Endothelial cell of umbilical vein (primary cell): ENCODE measurements at regions not wholly inside any gene's neighbourhood (a gene's known extent, or its start where the extent isn't known, plus 50 kb on each side); places are given as distances from the start of the nearest gene placed in this dataset.

Source experiments
- BruUV-seq: library from RNA; stranded (reverse); fragments of 400-500 nt; replicated peaks from 2 replicates; lab custom pipeline; 2021; lab: Mats Ljungman, UMichigan
- CTCF ChIA-PET: fragments of 300-600, 350-600 bp; sonication (Branson Sonifier 250); formaldehyde crosslinking; loops from one replicate; lab custom pipeline; 2021; ENCODE audit warnings: antibody characterized with exemption, inconsistent platforms; lab: Charles Lee
- POLR2A ChIA-PET: fragments of 300-600, 350-600 bp; sonication (Branson Sonifier 250); formaldehyde crosslinking; loops from one replicate; lab custom pipeline; 2021; ENCODE audit warnings: antibody characterized with exemption, inconsistent platforms; lab: Charles Lee
- DNase-seq: peaks from one replicate; pipeline ENCODE4 v3.0.0-alpha.2; 2011; ENCODE audit warnings: low read depth, low spot score
- FAIRE-seq: peaks from 2 replicates; lab custom pipeline; 2011; peaks lifted over from hg19 to GRCh38; lab: Jason Lieb, UNC
- H2AFZ ChIP-seq: 2 replicates; pipeline ENCODE4 v1.6.0; 2012; ENCODE audit warnings: low read depth, low read length, control low read depth, inconsistent platforms
- H3K27ac ChIP-seq: 2 replicates; pipeline ENCODE4 v1.5.1; 2011; ENCODE audit warnings: low read depth, mild to moderate bottlenecking, control low read depth, low read length, moderate library complexity; ENCODE audit not compliant: insufficient read depth
- H3K27me3 ChIP-seq, 2 experiments: 2 replicates each; pipeline versions ENCODE4 v1.6.0 to v1.6.1; 2011; ENCODE audit warnings: low read length in 2 of 2, mixed read lengths in 1 of 2; ENCODE audit not compliant: control insufficient read depth in 2 of 2, insufficient read depth in 2 of 2
- H3K36me3 ChIP-seq, 2 experiments: 2 replicates in 1 of 2; 3 replicates in 1 of 2; pipeline ENCODE4 v1.5.1; 2011; ENCODE audit warnings: low read length in 2 of 2, mild to moderate bottlenecking in 1 of 2, moderate library complexity in 1 of 2; ENCODE audit not compliant: control insufficient read depth in 2 of 2, insufficient read depth in 2 of 2; ENCODE audit errors: extremely low read depth in 1 of 2
- H3K4me1 ChIP-seq: 3 replicates; pipeline ENCODE4 v1.5.1; 2011; ENCODE audit warnings: mild to moderate bottlenecking, low read length; ENCODE audit not compliant: control insufficient read depth, insufficient read depth; ENCODE audit errors: extremely low read depth
- H3K4me2 ChIP-seq: 2 replicates; pipeline ENCODE4 v1.6.1; 2011; ENCODE audit warnings: low read length, control low read depth, mixed read lengths; ENCODE audit not compliant: insufficient read depth
- H3K4me3 ChIP-seq, 3 experiments: fragments of 200-600 bp in 1 of 3; sonication (generic), shearing (Covaris generic) in 1 of 3; replicated peaks in 1 of 3; 2 replicates each; pipeline ENCODE4 v1.5.1; 2011 to 2016; ENCODE audit warnings: control low read depth in 3 of 3, low read length in 3 of 3, mild to moderate bottlenecking in 2 of 3, inconsistent platforms in 1 of 3, low read depth in 1 of 3, moderate library complexity in 1 of 3; ENCODE audit not compliant: insufficient read depth in 1 of 3
- H3K79me2 ChIP-seq: 2 replicates; pipeline ENCODE4 v1.6.0; 2012; ENCODE audit warnings: low read length, inconsistent platforms; ENCODE audit not compliant: control insufficient read depth, insufficient read depth
- H3K9ac ChIP-seq: replicated peaks from 2 replicates; pipeline ENCODE3; 2011; ENCODE audit warnings: low read length, control low read depth; ENCODE audit not compliant: insufficient read depth; ENCODE audit errors: extremely low read depth
- H3K9me1 ChIP-seq: replicated peaks from 3 replicates; pipeline ENCODE4 v1.6.0; 2011; ENCODE audit warnings: mild to moderate bottlenecking, low read length; ENCODE audit not compliant: control insufficient read depth, insufficient read depth; ENCODE audit errors: extremely low read depth
- H3K9me3 ChIP-seq: replicated peaks from 2 replicates; pipeline ENCODE4 v1.5.1; 2012; ENCODE audit warnings: low read length, inconsistent platforms; ENCODE audit not compliant: control insufficient read depth, insufficient read depth
- H4K20me1 ChIP-seq: replicated peaks from 2 replicates; pipeline ENCODE3; 2011; ENCODE audit warnings: mild to moderate bottlenecking, low read length; ENCODE audit not compliant: control insufficient read depth, insufficient read depth; ENCODE audit errors: extremely low read depth
- CTCF ChIP-seq, 2 donors: IDR thresholded peaks; 1 replicate in 1 of 2; 2 replicates in 1 of 2; pipeline ENCODE4 v1.5.1; 2011; ENCODE audit warnings: low read length in 2 of 2, mild to moderate bottlenecking in 2 of 2, moderate library complexity in 2 of 2, control low read depth in 1 of 2, inconsistent platforms in 1 of 2, low read depth in 1 of 2; ENCODE audit not compliant: insufficient read depth in 1 of 2; ENCODE audit errors: extremely low read depth in 1 of 2
- EZH2 ChIP-seq: IDR thresholded peaks from 2 replicates; pipeline ENCODE4 v1.6.1; 2012; ENCODE audit warnings: borderline replicate concordance, low read depth, mild to moderate bottlenecking, moderate library complexity, low read length, inconsistent platforms; ENCODE audit not compliant: severe bottlenecking
- FOS ChIP-seq: IDR thresholded peaks from 2 replicates; pipeline ENCODE4 v1.6.1; 2011; ENCODE audit warnings: mild to moderate bottlenecking, low read length, moderate library complexity, borderline replicate concordance; ENCODE audit not compliant: insufficient read depth
- GATA2 ChIP-seq: IDR thresholded peaks from 2 replicates; pipeline ENCODE4 v1.7.0; 2011; ENCODE audit warnings: low read depth, mild to moderate bottlenecking, moderate library complexity, mixed read lengths, low read length; ENCODE audit not compliant: insufficient read length, insufficient read depth
- JUN ChIP-seq: IDR thresholded peaks from 2 replicates; pipeline ENCODE4 v1.6.1; 2011; ENCODE audit warnings: borderline replicate concordance, low read depth; ENCODE audit not compliant: insufficient read length, insufficient read depth
- MYC ChIP-seq: IDR thresholded peaks from one replicate; pipeline ENCODE4 v1.6.1; 2011; ENCODE audit warnings: mild to moderate bottlenecking, low read depth, low read length
- POLR2A ChIP-seq: IDR thresholded peaks from 2 replicates; pipeline ENCODE4 v1.6.1; 2012; ENCODE audit warnings: low read depth, mild to moderate bottlenecking, control low read depth, low read length
- POLR2AphosphoS5 ChIP-seq: IDR thresholded peaks from 2 replicates; pipeline ENCODE4 v1.6.1; 2012; ENCODE audit warnings: low read depth, mild to moderate bottlenecking, control low read depth, low read length, moderate library complexity; ENCODE audit not compliant: insufficient read depth
- dilution Hi-C: fragments of 300-500 bp; cut with MboI; formaldehyde crosslinking; loops from one replicate; pipeline ENCODE4 v1.15.0; 2019; ENCODE audit warnings: low sequenced_read_pairs; ENCODE audit not compliant: extremely low pct_ligation_motif_present
- intact Hi-C: fragments of 100-400 bp; cut with micrococcal nuclease; formaldehyde crosslinking; loops from one replicate; pipeline ENCODE4 v1.10.0; 2022
- TF ChIP-seq, protein P1 (sequence below): IDR thresholded peaks from 2 replicates; pipeline ENCODE4 v1.6.1; 2011; ENCODE audit not compliant: insufficient read depth, insufficient read length

DNA sequence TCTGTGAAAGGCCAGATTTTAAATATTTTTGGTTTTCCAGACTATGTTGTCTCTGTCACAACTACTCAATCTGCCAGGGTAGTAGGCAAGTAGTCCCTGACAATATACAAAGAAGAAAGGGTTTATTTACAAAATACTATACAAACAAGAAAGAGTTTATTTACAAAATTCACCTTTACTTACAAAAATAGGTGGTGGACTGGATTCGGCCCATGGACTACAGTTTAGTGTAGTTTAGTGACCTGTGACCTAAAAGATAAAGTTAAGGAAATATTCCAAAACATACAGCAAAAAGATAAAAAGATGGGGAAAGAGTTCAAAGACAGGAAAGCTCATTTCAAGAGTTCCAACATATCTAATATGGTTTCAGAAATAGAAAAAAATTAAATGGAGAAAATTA is 52.9 kb upstream of the MAP10 start:
- intact Hi-C loops (no loop called here), dilution Hi-C loops (no loop called here)
- no peak for DNase-seq
- Histone ChIP-seq H3K27ac (no peak overlapping the region), H3K4me3 (no peak overlapping the region), H2AFZ (no peak overlapping the region), H3K9me1 (no peaks in the 10 kb centered on the region), H3K9me3 (peaks cover 5% of the 10 kb centered on the region), H3K4me1 (no peaks in the 10 kb centered on the region), H3K79me2 (no peaks in the 10 kb centered on the region), H3K27me3 (no peaks in the 10 kb centered on the region), H3K9ac (no peak overlapping the region), H4K20me1 (no peaks in the 10 kb centered on the region), H3K4me2 (no peak overlapping the region), H3K36me3 (no peaks in the 10 kb centered on the region)
- CTCF ChIA-PET = no interaction called here
- POLR2A ChIA-PET = no interaction called here
- BruUV-seq = no TSS peak
- FAIRE-seq = no peak
- no peak for TF ChIP-seq POLR2AphosphoS5
- no peak for TF ChIP-seq CTCF (IDR thresholded peaks at IDR 0.05; ENCODE audit: extremely low read depth in 1 of 2, insufficient read depth in 1 of 2, low read depth in 1 of 2, low read length in 2 of 2)
- no peak for TF ChIP-seq POLR2A
- TF ChIP-seq JUN = no peak
- TF ChIP-seq GATA2 = no peak
- TF ChIP-seq MYC = no peak

GRCh38 chr1:232754930-232755329 is 50.3 kb upstream of the MAP10 start:
- Histone ChIP-seq H2AFZ (peak overlapping the region; percentile 55), H3K36me3 (no peaks in the 10 kb centered on the region), H3K27me3 (no peaks in the 10 kb centered on the region), H3K9ac (no peak overlapping the region), H3K9me1 (no peaks in the 10 kb centered on the region), H3K4me3 (no peak overlapping the region), H4K20me1 (no peaks in the 10 kb centered on the region), H3K79me2 (no peaks in the 10 kb centered on the region), H3K27ac (no peak overlapping the region), H3K9me3 (no peaks in the 10 kb centered on the region), H3K4me1 (no peaks in the 10 kb centered on the region), H3K4me2 (no peak overlapping the region)
- dilution Hi-C loops (no loop called here), intact Hi-C loops (no loop called here)
- no peak for FAIRE-seq
- no peak for DNase-seq
- ChIA-PET POLR2A (no interaction called here), CTCF (no interaction called here)
- TF ChIP-seq EZH2 = no peak
- TF ChIP-seq FOS = no peak
- no peak for TF ChIP-seq JUN
- TF ChIP-seq GATA2 = no peak
- no peak for TF ChIP-seq MYC
- TF ChIP-seq POLR2AphosphoS5 = no peak
- TF ChIP-seq POLR2A = no peak
- TF ChIP-seq, protein P1, sequence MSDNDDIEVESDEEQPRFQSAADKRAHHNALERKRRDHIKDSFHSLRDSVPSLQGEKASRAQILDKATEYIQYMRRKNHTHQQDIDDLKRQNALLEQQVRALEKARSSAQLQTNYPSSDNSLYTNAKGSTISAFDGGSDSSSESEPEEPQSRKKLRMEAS = no peak
- TF ChIP-seq CTCF (IDR thresholded peaks at IDR 0.05; ENCODE audit: extremely low read depth in 1 of 2, insufficient read depth in 1 of 2, low read depth in 1 of 2, low read length in 2 of 2) = no peak
- BruUV-seq = no TSS peak
